ENCODE measurements at regions not wholly inside any gene's neighbourhood (a gene's known extent, or its start where the extent isn't known, plus 50 kb on each side); places are given as distances from the start of the nearest gene placed in this dataset.

DNA sequence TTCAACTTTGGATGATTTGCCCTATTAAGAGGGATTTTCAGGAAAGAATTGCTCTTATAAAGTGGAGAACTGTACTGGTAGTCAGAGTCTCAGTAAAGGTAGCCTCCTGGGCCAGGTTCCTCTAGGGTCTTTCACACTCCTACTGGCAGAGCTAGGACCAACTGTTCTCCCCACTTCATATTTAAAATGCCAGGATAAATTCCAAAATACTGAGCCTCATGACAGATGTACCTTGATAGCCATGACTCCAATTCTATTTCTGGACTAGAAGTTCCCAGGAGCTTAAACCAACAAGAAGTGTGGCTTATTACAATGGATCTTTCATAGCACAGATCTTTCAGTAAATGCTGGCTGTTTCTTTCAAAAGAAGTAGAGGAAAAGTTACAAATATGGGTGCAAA lies 126.5 kb downstream of the C12orf75 start:
- TF ChIP-seq, protein P1, sequence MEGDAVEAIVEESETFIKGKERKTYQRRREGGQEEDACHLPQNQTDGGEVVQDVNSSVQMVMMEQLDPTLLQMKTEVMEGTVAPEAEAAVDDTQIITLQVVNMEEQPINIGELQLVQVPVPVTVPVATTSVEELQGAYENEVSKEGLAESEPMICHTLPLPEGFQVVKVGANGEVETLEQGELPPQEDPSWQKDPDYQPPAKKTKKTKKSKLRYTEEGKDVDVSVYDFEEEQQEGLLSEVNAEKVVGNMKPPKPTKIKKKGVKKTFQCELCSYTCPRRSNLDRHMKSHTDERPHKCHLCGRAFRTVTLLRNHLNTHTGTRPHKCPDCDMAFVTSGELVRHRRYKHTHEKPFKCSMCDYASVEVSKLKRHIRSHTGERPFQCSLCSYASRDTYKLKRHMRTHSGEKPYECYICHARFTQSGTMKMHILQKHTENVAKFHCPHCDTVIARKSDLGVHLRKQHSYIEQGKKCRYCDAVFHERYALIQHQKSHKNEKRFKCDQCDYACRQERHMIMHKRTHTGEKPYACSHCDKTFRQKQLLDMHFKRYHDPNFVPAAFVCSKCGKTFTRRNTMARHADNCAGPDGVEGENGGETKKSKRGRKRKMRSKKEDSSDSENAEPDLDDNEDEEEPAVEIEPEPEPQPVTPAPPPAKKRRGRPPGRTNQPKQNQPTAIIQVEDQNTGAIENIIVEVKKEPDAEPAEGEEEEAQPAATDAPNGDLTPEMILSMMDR (IDR thresholded peaks at IDR 0.05; ENCODE audit: insufficient read depth, low read length, poor library complexity, severe bottlenecking) = no peak
- Histone ChIP-seq H3K27me3 (ENCODE audit: control insufficient read depth, insufficient read depth, low read length) (no peaks in the 10 kb centered on the region), H3K36me3 (ENCODE audit: control insufficient read depth, insufficient read depth, low read length) (no peaks in the 10 kb centered on the region), H3K4me3 (ENCODE audit: low read depth, low read length) (no peak overlapping the region)
- no peak for DNase-seq (ENCODE audit: low read depth)

DNA sequence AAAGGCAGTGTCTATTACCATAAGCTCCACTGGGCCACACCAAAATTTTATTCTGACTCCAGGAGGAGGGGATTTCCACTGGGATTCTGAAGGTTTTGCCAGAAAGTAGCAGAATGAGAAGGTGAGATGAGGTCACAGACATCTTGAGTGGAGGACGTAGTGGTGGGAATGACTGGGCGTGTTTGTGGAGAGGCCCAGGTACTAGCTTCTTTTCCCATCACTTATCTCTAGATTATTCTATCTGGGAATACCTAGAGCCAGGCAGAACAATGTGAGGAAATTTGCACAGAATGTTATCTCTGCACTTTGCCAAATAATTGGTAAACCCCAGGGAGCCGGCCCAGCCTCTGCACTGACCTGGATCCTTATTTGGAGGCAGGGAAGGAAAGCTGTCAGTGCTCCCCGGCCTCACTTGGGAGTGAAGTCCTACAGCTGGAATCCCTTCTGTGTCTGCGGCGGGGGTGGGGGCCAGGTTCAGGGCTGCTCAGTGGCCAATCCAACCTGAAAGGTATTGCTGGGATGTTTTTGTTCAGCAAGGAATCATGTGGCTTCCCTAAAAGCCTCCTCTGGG lies 129.4 kb downstream of the C12orf75 start:
- H3K27me3 ChIP-seq (ENCODE audit: control insufficient read depth, insufficient read depth, low read length) = no peaks in the 10 kb centered on the region
- no peak for DNase-seq (ENCODE audit: low read depth)
- no peak overlapping the region for H3K4me3 ChIP-seq (ENCODE audit: low read depth, low read length)
- H3K36me3 ChIP-seq (ENCODE audit: control insufficient read depth, insufficient read depth, low read length) = no peaks in the 10 kb centered on the region
- TF ChIP-seq, protein P1 (IDR thresholded peaks at IDR 0.05; ENCODE audit: insufficient read depth, low read length, poor library complexity, severe bottlenecking) = no peak

DNA sequence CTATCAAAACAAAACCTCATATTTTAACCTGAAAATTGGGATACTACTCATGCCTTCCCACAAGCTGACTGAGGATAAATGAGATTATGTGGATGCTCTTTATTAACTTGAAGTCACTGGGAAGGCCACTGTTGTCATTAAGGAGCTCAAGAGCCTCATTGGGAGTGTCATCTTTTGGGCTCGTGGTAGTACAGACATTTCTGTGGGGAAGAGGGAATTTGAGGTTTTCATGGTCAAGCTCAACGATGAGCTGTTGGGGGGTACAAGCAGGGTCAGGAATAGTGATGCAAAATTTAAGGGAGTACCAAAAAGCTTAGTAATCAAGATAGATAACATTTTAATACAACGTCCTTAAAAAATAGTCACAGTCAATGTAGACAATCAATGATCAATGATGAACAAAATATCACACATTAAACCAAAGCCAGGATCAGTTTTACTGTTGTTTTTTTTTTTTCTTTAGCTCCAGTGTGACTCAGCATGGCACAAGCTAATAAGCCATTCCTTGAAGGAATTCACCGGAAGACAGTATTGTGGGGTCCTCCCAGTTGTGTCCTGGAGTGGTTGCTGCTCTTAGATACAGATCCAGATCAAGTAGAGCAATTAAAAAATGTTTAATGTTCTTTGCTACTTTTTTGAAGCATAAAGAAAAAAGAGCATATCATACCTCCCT lies 130.9 kb downstream of the C12orf75 start:
- TF ChIP-seq, protein P1 (IDR thresholded peaks at IDR 0.05; ENCODE audit: insufficient read depth, low read length, poor library complexity, severe bottlenecking) = no peak

DNA sequence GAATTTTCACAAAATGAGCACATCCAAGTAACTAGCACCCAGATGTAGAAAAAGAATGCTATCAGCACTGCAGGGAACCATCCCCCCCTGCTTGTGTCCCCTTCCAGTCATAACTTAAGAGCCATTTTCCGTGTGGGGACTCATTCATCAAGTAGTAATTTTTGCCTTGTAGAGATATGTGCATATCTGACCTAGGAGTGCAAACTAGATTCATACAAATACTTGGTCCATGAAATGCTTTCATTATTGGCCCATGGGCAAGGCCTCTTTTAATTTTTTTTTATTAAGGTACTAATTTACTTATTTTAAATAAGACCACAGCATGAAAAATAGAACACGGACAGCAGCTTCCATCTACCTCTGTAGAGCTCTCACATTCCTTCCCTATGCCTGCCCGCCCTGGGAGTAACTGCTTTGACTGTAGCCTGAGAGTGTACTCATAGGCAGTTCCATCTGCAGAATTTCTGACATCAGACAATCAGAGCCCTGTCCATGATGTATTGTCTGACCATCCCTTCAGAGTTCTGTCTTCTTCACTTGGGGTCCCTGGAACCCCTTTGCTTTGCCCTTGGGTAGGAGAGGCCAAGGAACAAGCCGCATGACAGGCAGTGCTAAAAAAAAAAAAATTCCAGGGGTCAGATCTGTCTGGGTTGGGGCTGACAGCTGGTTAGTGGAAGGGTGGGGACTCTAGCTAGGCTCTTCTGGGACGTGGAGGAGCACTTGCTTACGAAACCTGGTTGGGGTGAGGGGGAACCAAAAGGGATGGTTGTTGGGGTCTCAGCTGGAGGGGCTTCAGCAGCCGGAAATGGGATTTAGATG lies 131.7 kb downstream of the C12orf75 start:
- no peak overlapping the region for H3K4me3 ChIP-seq (ENCODE audit: low read depth, low read length)
- H3K36me3 ChIP-seq (ENCODE audit: control insufficient read depth, insufficient read depth, low read length) = no peaks in the 10 kb centered on the region
- TF ChIP-seq, protein P1 (IDR thresholded peaks at IDR 0.05; ENCODE audit: insufficient read depth, low read length, poor library complexity, severe bottlenecking) = no peak
- H3K27me3 ChIP-seq (ENCODE audit: control insufficient read depth, insufficient read depth, low read length) = no peaks in the 10 kb centered on the region
- no peak for DNase-seq (ENCODE audit: low read depth)

More for the DNA sequence above, 130.9 kb downstream of the C12orf75 start:
- Histone ChIP-seq H3K36me3 (ENCODE audit: control insufficient read depth, insufficient read depth, low read length) (no peaks in the 10 kb centered on the region), H3K27me3 (ENCODE audit: control insufficient read depth, insufficient read depth, low read length) (no peaks in the 10 kb centered on the region), H3K4me3 (ENCODE audit: low read depth, low read length) (no peak overlapping the region)
- DNase-seq (ENCODE audit: low read depth) = no peak

DNA sequence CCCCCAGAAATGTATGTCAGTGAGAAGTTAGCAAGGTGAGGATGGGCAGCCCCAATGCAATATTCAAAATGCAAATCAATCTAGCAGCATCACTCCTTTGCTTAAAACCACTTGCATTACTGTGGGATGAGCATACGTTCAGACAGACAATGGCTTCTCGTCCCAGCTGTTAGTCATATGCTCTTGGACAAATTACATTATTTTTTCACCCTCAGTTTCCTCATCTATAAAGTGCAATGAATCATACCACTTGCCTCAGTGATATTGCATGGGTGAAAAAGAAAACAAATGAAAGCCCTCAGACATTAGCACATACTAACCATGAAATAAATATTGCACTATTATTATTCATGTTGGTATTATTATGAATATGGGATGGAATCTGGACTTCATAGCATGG lies 132.3 kb downstream of the C12orf75 start:
- no peak for DNase-seq (ENCODE audit: low read depth)
- TF ChIP-seq, protein P1 (IDR thresholded peaks at IDR 0.05; ENCODE audit: insufficient read depth, low read length, poor library complexity, severe bottlenecking) = no peak
- no peak overlapping the region for H3K4me3 ChIP-seq (ENCODE audit: low read depth, low read length)
- no peaks in the 10 kb centered on the region for H3K36me3 ChIP-seq (ENCODE audit: control insufficient read depth, insufficient read depth, low read length)
- no peaks in the 10 kb centered on the region for H3K27me3 ChIP-seq (ENCODE audit: control insufficient read depth, insufficient read depth, low read length)

Data from kidney epithelial cell (primary cell).